ENCODE measurements at regions not wholly inside any gene's neighbourhood (a gene's known extent, or its start where the extent isn't known, plus 50 kb on each side); places are given as distances from the start of the nearest gene placed in this dataset.

DNA sequence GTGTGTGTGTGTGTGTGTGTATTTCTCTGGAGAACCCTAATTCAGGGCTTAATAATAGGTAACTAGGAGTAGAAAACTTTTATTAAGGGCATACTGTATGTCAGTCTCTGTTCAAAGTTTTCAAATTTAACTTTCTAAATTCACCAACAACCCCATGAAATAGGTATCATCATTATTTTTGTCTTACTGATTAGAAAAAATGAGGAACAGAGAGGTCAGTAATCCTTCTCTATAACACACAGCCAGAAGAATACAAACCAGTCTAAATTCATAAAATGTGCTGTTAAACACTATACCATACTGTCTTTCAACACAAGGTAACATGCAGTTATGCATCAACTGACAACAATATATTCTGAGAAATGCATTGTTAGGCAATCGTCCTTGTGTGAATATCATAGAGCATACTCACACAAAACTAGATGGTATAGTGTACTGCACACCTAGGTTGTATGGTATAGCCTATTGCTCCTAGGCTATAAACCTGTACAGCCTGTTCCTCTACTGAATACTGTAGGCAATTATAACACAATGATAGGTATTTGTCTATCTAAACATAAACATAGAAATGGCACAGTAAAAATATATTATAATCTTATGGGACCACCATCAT lies 143.1 kb downstream of the PTH2R start:
- TF ChIP-seq, protein P1, sequence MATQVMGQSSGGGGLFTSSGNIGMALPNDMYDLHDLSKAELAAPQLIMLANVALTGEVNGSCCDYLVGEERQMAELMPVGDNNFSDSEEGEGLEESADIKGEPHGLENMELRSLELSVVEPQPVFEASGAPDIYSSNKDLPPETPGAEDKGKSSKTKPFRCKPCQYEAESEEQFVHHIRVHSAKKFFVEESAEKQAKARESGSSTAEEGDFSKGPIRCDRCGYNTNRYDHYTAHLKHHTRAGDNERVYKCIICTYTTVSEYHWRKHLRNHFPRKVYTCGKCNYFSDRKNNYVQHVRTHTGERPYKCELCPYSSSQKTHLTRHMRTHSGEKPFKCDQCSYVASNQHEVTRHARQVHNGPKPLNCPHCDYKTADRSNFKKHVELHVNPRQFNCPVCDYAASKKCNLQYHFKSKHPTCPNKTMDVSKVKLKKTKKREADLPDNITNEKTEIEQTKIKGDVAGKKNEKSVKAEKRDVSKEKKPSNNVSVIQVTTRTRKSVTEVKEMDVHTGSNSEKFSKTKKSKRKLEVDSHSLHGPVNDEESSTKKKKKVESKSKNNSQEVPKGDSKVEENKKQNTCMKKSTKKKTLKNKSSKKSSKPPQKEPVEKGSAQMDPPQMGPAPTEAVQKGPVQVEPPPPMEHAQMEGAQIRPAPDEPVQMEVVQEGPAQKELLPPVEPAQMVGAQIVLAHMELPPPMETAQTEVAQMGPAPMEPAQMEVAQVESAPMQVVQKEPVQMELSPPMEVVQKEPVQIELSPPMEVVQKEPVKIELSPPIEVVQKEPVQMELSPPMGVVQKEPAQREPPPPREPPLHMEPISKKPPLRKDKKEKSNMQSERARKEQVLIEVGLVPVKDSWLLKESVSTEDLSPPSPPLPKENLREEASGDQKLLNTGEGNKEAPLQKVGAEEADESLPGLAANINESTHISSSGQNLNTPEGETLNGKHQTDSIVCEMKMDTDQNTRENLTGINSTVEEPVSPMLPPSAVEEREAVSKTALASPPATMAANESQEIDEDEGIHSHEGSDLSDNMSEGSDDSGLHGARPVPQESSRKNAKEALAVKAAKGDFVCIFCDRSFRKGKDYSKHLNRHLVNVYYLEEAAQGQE (IDR thresholded peaks at IDR 0.05; ENCODE audit: insufficient read depth in 1 of 2, low read depth in 2 of 2, low read length in 2 of 2): no peak
- no peak for TF ChIP-seq TAF1 (IDR thresholded peaks at IDR 0.05; ENCODE audit: borderline replicate concordance, insufficient read depth, low read length)
- TF ChIP-seq FOXP2 (optimal IDR thresholded peaks at IDR 0.05; ENCODE audit: borderline replicate concordance, extremely low read depth, extremely low read length, insufficient read depth): no peak

DNA sequence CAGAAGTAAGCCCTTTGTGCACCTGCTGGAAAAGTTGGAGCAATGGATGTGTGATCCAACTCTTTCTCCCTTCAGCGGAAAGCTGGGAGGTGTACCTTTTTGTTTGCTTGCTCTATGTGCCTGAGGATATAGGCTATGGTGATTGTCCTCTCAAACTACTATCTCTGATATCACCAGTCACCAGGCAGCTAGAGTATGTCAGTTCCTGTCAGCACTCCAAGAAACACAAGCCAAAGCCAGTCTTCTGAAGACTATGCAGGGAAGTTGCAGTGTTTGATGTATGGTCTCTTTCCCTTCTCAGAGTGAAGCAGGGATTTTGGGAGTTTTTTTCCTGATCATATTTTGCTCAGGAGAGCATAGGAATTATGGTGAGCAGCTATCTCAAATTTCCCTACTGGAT lies 146.4 kb downstream of the PTH2R start:
- TF ChIP-seq TAF1 (IDR thresholded peaks at IDR 0.05; ENCODE audit: borderline replicate concordance, insufficient read depth, low read length): no peak
- TF ChIP-seq, protein P1 (IDR thresholded peaks at IDR 0.05; ENCODE audit: insufficient read depth in 1 of 2, low read depth in 2 of 2, low read length in 2 of 2): no peak
- TF ChIP-seq POLR2AphosphoS5 (IDR thresholded peaks at IDR 0.05; ENCODE audit: low read depth, low read length): no peak
- no peak for TF ChIP-seq FOXP2 (optimal IDR thresholded peaks at IDR 0.05; ENCODE audit: borderline replicate concordance, extremely low read depth, extremely low read length, insufficient read depth)
- TF ChIP-seq SIN3A (IDR thresholded peaks at IDR 0.05; ENCODE audit: borderline replicate concordance, insufficient read depth, low read length): no peak

DNA sequence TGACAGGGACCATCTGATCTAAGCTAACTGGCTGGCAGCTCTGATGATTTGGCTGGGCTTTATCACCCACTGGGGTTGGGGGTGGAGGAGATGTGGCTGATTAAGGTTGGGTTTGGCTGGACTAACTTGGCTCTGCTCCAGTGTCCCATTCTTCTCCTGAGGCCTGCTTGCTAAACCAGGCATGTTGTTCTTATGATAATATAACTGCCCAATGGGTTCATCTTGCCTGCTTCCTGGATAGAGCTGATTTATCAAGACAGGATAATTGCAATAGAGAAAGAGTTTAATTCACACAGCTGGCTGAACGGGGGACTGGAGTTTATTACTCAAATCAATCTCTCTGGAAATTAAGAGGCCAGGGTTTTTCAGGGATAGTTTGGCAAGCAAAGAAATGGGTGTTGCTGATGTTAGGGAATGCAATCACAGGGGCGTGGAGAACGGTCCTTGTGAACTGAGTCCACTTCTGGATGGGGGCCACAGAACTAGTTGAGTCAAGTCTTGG lies 150.4 kb downstream of the PTH2R start:
- TF ChIP-seq, protein P1 (IDR thresholded peaks at IDR 0.05; ENCODE audit: insufficient read depth in 1 of 2, low read depth in 2 of 2, low read length in 2 of 2): no peak
- TF ChIP-seq TAF1 (IDR thresholded peaks at IDR 0.05; ENCODE audit: borderline replicate concordance, insufficient read depth, low read length) (no peak), SIN3A (IDR thresholded peaks at IDR 0.05; ENCODE audit: borderline replicate concordance, insufficient read depth, low read length) (no peak), FOXP2 (optimal IDR thresholded peaks at IDR 0.05; ENCODE audit: borderline replicate concordance, extremely low read depth, extremely low read length, insufficient read depth) (no peak), POLR2AphosphoS5 (IDR thresholded peaks at IDR 0.05; ENCODE audit: low read depth, low read length) (no peak)

DNA sequence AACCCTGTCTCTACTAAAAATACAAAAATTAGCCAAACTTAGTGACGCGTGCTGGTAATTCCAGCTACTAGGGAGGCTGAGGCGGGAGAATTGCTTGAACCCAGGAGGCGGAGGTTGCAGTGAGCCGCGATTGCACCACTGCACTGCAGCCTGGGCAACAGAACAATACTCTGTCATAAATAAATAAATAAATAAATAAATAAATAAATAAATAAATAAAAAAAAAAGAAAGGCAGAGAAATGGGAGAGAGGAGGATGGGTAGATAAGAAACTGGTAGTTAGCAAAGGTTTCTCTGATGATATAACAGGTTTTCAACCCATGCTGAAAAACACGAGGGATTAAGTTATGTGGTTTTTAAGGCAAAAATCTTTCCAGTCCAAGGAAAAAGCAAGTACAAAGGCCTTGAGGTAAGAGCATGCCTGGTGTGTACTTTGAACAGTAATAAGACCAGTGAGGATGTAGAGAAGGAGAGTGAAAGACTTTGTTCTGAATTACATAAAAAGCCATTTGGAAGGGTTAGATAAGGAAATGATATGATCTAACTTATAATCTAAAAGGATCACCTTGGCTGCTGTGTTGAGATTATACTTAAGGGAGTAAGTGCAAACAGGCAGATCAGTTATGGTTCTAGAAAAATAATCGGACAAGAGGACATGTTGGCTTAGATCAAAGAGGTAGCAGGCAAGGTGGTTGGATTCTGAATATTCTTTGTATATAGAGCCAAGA lies 159.3 kb downstream of the PTH2R start:
- no peak for TF ChIP-seq POLR2AphosphoS5 (IDR thresholded peaks at IDR 0.05; ENCODE audit: low read depth, low read length)
- TF ChIP-seq FOXP2 (optimal IDR thresholded peaks at IDR 0.05; ENCODE audit: borderline replicate concordance, extremely low read depth, extremely low read length, insufficient read depth): no peak
- TF ChIP-seq SIN3A (IDR thresholded peaks at IDR 0.05; ENCODE audit: borderline replicate concordance, insufficient read depth, low read length): no peak
- TF ChIP-seq, protein P1 (IDR thresholded peaks at IDR 0.05; ENCODE audit: insufficient read depth in 1 of 2, low read depth in 2 of 2, low read length in 2 of 2): no peak
- no peak for TF ChIP-seq TAF1 (IDR thresholded peaks at IDR 0.05; ENCODE audit: borderline replicate concordance, insufficient read depth, low read length)

Measured in PFSK-1 (cell line).